Spleen (tissue), 7 donors: ENCODE measurements at regions not wholly inside any gene's neighbourhood (a gene's known extent, or its start where the extent isn't known, plus 50 kb on each side); places are given as distances from the start of the nearest gene placed in this dataset.

ENCODE experiments used
- POLR2A ChIP-seq, 3 donors: fragments of 450-650 bp; IDR thresholded peaks; one replicate each; pipeline ENCODE4 v1.5.1; 2017; ENCODE audit warnings: antibody characterized with exemption in 3 of 3, mild to moderate bottlenecking in 1 of 3
- TF ChIP-seq, protein P1 (sequence below), 11 experiments: fragments of 200-600 bp in 7 of 11; fragments of 450-650 bp in 4 of 11; sonication (generic) in 4 of 11; IDR thresholded peaks in 8 of 11; conservative IDR thresholded peaks in 3 of 11; 1 replicate in 7 of 11; 2 replicates in 4 of 11; pipeline versions ENCODE4 v1.4.0 to v1.8.0; 2016 to 2021; ENCODE audit warnings: antibody characterized with exemption in 11 of 11, inconsistent platforms in 4 of 11, mild to moderate bottlenecking in 1 of 11
- donor health status: DM: no; HTN: no; CAD: no; lungs with moderate emphysema.
- donor health status: DM: no; HTN: no; CAD: no.
- donor health status: DM: no; HTN: no; CAD: no.

- TF ChIP-seq, protein P1, sequence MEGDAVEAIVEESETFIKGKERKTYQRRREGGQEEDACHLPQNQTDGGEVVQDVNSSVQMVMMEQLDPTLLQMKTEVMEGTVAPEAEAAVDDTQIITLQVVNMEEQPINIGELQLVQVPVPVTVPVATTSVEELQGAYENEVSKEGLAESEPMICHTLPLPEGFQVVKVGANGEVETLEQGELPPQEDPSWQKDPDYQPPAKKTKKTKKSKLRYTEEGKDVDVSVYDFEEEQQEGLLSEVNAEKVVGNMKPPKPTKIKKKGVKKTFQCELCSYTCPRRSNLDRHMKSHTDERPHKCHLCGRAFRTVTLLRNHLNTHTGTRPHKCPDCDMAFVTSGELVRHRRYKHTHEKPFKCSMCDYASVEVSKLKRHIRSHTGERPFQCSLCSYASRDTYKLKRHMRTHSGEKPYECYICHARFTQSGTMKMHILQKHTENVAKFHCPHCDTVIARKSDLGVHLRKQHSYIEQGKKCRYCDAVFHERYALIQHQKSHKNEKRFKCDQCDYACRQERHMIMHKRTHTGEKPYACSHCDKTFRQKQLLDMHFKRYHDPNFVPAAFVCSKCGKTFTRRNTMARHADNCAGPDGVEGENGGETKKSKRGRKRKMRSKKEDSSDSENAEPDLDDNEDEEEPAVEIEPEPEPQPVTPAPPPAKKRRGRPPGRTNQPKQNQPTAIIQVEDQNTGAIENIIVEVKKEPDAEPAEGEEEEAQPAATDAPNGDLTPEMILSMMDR (IDR thresholded peaks at IDR 0.05 in 8 of 11, conservative IDR thresholded peaks at IDR 0.05 in 3 of 11): no peak
- TF ChIP-seq POLR2A (IDR thresholded peaks at IDR 0.05): no peak
Observed at GRCh38 chr14:98543074-98543473, 728.9 kb downstream of the BCL11B start.
